ENCODE measurements at regions not wholly inside any gene's neighbourhood (a gene's known extent, or its start where the extent isn't known, plus 50 kb on each side); places are given as distances from the start of the nearest gene placed in this dataset.
"Not testable (repeated sequence)": the region's sequence is repeated elsewhere in the genome, so short reads cannot be mapped to it uniquely, and the experiment has no call there.

DNA sequence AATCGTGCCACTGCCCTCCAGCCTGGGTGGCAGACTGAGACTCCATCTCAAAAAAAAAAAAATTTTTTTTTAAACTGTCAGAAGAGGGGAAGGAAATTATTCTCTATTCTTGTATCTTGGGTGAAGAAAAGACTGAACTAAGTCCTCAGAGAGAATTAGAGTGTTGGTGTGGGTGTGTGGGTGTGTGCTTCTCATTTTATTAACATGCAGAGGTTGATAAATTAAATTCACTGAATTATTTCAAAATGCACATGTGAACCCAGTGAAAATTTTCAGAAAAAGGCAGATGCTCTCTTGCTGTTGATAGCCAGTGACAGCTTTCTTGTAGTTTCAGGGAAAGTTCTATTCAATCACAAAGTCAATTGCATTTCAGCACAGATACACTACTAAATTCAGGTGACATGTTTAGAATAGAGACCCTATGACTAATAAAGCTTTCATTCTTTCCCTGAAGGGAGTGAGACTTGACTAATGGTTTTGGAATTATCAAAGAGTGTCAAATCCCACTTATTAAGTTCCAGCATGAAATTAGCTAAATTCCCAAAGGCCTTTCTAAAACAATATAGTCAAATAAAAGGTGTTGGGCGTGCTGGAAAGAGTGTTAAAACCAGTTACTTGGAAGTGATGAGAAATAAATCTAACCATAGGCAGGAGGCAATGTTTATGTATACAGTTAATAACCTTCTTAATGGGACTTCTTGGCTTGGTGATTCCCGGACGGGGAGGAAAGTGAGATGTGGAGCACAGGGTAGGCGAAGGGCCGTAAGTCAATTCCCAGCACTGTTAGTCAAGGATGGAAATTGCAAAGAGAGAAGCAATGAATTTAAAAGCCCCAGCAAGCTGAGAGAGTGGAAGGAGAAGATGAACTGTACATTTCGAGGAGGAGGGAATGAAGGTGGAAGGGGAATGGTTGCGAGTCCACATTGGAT lies 103.2 kb upstream of the SPATA31D4 start:
- POLR2A ChIA-PET = no interaction called here
- no peak overlapping the region for H3K4me3 ChIP-seq (ENCODE audit: low read length)
- H3K36me3 Mint-ChIP-seq = no peaks in the 10 kb centered on the region
- peaks cover 0 to 3% (median 3%) of the 10 kb centered on the region in 5 donors for H3K9me3 Mint-ChIP-seq
- no peaks in the 10 kb centered on the region for H3K27me3 Mint-ChIP-seq
- H3K27ac ChIP-seq (ENCODE audit: low read depth, low read length) = no peak overlapping the region
- no peaks in the 10 kb centered on the region for H3K4me1 ChIP-seq (ENCODE audit: insufficient read depth, low read length)
- H3K27me3 ChIP-seq (ENCODE audit: insufficient read depth, low read length, poor library complexity, severe bottlenecking) = no peaks in the 10 kb centered on the region
- peaks cover 0 to 21% (median 8%) of the 10 kb centered on the region in 3 donors for H3K4me1 Mint-ChIP-seq
- CTCF ChIA-PET = no interaction called here
- no peak for DNase-seq
- H3K9me3 ChIP-seq (ENCODE audit: low read length) = no peaks in the 10 kb centered on the region
- H3K36me3 ChIP-seq (ENCODE audit: insufficient read depth, low read length) = no peaks in the 10 kb centered on the region
- H3K27ac Mint-ChIP-seq = no peak overlapping the region
- H3K4me3 Mint-ChIP-seq = no peak overlapping the region

DNA sequence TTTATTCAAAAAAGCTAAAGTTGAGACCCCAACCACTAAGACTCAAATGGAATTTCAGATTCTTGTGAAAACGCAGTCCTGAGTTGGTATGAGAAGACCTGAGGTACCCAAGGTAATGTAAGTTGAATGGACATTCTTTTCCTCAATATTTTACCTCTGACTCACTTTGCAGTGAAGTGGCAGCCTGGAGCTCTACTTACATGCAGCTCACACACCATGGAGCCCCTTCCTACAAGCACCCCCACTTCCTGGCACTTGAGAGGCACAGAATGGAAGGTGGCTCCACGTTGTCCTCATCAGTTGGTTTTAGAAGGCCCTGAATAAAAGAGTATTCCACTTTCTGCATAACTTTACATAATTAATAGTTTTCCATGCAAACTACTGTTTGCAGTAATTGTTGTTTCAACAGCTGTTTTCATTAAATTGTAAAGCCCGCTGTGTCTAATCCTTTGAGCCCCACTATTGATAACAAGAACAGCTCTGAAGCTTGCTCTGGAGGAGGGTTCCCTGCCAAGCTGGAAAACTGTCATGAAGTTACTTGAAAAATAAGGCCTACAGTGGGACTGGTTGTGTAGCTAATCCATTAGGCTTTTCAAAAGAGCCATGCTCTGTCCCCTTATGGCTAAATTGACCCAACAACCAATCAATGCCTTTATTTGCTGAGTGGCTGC lies 102.2 kb upstream of the SPATA31D4 start:
- ChIA-PET POLR2A (no interaction called here), CTCF (no interaction called here)

DNA sequence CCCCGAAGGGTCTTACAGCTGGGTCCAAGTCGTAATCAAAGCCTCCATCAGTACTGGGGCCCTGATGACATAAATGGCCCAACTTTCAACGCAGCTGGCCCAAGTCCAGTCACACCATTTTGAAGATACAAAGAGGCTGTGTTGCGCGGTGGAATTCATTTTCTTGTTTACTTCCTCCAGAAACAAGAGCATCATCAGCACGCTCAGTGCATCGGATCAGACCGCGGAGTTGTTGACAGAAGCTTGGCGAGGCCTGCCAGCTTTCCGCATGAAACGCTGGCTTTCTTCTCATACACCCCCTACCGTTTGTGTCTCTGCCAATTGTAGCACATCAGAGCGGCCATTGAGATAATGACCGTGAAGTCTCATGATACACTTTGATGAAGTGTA lies 101.7 kb upstream of the SPATA31D4 start:
- no peaks in the 10 kb centered on the region for H3K9me3 ChIP-seq (ENCODE audit: low read length)
- peaks cover 0 to 3% (median 0%) of the 10 kb centered on the region in 5 donors for H3K9me3 Mint-ChIP-seq
- H3K27me3 Mint-ChIP-seq = no peaks in the 10 kb centered on the region
- H3K27me3 ChIP-seq (ENCODE audit: insufficient read depth, low read length, poor library complexity, severe bottlenecking) = no peaks in the 10 kb centered on the region
- POLR2A ChIA-PET = no interaction called here
- peaks cover 0 to 12% (median 5%) of the 10 kb centered on the region in 3 donors for H3K4me1 Mint-ChIP-seq
- H3K27ac Mint-ChIP-seq = no peak overlapping the region
- H3K36me3 Mint-ChIP-seq = no peaks in the 10 kb centered on the region
- no peaks in the 10 kb centered on the region for H3K36me3 ChIP-seq (ENCODE audit: insufficient read depth, low read length)
- no peak overlapping the region for H3K27ac ChIP-seq (ENCODE audit: low read depth, low read length)
- CTCF ChIA-PET = no interaction called here
- no peak for DNase-seq
- H3K4me3 ChIP-seq (ENCODE audit: low read length) = no peak overlapping the region
- H3K4me1 ChIP-seq (ENCODE audit: insufficient read depth, low read length) = no peaks in the 10 kb centered on the region
- no peak overlapping the region for H3K4me3 Mint-ChIP-seq

More for the DNA sequence above, 102.2 kb upstream of the SPATA31D4 start:
- Histone ChIP-seq H3K4me3 (ENCODE audit: low read length) (no peak overlapping the region), H3K27me3 (ENCODE audit: insufficient read depth, low read length, poor library complexity, severe bottlenecking) (no peaks in the 10 kb centered on the region), H3K27ac (ENCODE audit: low read depth, low read length) (no peak overlapping the region), H3K36me3 (ENCODE audit: insufficient read depth, low read length) (no peaks in the 10 kb centered on the region), H3K4me1 (ENCODE audit: insufficient read depth, low read length) (no peaks in the 10 kb centered on the region), H3K9me3 (ENCODE audit: low read length) (no peaks in the 10 kb centered on the region)
- H3K36me3 Mint-ChIP-seq = no peaks in the 10 kb centered on the region
- DNase-seq = no peak
- H3K4me1 Mint-ChIP-seq = peaks cover 0 to 15% (median 5%) of the 10 kb centered on the region in 3 donors
- H3K4me3 Mint-ChIP-seq = no peak overlapping the region
- no peak overlapping the region for H3K27ac Mint-ChIP-seq
- peaks cover 0 to 3% (median 0%) of the 10 kb centered on the region in 5 donors for H3K9me3 Mint-ChIP-seq
- H3K27me3 Mint-ChIP-seq = no peaks in the 10 kb centered on the region

DNA sequence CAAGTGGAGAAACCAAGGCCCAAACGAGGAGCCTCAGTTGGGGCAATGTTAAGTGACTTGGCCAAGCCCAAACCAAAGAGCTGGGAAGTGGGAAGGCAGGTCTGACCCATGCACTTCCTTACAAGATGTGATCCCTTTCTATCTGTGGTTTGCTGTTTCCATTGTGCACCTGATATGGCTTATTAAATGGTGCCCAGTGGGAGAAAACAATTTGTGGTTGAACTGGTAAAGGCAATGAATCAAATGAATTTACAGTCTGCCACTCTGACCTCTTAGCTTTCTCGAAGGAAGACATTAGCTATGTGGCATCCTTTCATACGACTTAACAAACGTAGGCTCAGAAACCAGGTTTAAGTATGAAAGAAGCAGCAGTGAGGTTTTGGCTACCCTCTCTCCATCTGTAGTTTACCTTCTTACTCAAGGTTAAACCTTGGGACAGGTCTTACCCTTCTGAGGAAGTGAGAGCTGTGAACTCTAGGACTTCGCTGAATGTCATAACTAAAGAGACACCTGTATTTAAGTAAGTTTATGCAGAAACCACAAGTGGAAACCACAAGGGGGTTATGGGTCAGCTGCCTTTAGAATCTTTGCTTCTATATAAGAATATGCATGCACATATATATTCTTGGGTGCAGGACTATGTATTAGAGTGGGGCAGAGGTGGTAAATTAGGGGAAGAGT lies 100.5 kb upstream of the SPATA31D4 start:
- no peak overlapping the region for H3K4me3 ChIP-seq (ENCODE audit: low read length)
- H3K27me3 ChIP-seq (ENCODE audit: insufficient read depth, low read length, poor library complexity, severe bottlenecking) = no peaks in the 10 kb centered on the region
- no peaks in the 10 kb centered on the region for H3K27me3 Mint-ChIP-seq
- H3K4me3 Mint-ChIP-seq = peak overlapping the region in 1 of 7 donors; percentile 13
- no peak for DNase-seq
- H3K4me1 ChIP-seq (ENCODE audit: insufficient read depth, low read length) = no peaks in the 10 kb centered on the region
- ChIA-PET CTCF (no interaction called here), POLR2A (no interaction called here)
- H3K36me3 Mint-ChIP-seq = no peaks in the 10 kb centered on the region
- no peaks in the 10 kb centered on the region for H3K9me3 ChIP-seq (ENCODE audit: low read length)
- H3K27ac Mint-ChIP-seq = no peak overlapping the region
- no peaks in the 10 kb centered on the region for H3K36me3 ChIP-seq (ENCODE audit: insufficient read depth, low read length)
- H3K4me1 Mint-ChIP-seq = peaks cover 0 to 9% (median 5%) of the 10 kb centered on the region in 3 donors
- no peak overlapping the region for H3K27ac ChIP-seq (ENCODE audit: low read depth, low read length)
- H3K9me3 Mint-ChIP-seq = peaks cover 0 to 3% (median 0%) of the 10 kb centered on the region in 5 donors

DNA sequence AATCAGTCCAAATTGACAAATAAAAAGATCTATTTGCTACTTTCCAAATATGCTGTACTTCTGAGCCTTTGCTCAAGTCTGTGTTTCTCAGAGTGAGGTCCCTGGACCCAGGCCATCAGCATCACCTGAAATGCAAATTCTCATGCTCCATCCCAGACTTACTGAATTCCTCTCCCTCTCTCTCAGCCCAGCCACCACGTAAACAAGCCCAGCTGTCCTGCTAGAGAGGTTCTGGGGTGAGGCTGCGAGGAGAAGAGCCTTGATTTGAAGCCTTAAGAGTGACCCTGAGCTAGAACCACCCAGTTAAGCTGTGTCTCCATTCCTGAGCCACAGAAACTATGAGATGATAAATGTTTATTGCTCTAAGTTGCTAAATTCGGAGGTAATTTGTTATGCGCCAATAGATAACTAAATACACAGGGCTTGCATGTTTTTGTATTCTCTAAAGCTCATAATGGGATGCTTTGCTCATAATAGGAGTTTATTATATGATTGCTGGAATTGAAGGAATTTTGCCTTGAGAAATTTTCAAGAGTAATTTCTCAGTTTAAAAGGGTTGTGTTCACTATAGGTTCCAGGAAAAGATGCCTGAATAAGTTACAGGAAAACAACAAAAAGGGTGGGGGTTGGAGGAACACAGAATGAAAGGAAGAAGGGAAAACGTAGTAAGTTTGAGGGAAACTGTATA lies 98.9 kb upstream of the SPATA31D4 start:
- ChIA-PET CTCF (no interaction called here), POLR2A (no interaction called here)
- Histone ChIP-seq H3K27ac (ENCODE audit: low read depth, low read length) (no peak overlapping the region), H3K4me3 (ENCODE audit: low read length) (no peak overlapping the region), H3K4me1 (ENCODE audit: insufficient read depth, low read length) (no peaks in the 10 kb centered on the region), H3K36me3 (ENCODE audit: insufficient read depth, low read length) (no peaks in the 10 kb centered on the region), H3K9me3 (ENCODE audit: low read length) (no peaks in the 10 kb centered on the region), H3K27me3 (ENCODE audit: insufficient read depth, low read length, poor library complexity, severe bottlenecking) (no peaks in the 10 kb centered on the region)
- Mint-ChIP-seq H3K27ac (peak overlapping the region in 1 of 8 donors; percentile 91), H3K27me3 (no peaks in the 10 kb centered on the region), H3K36me3 (no peaks in the 10 kb centered on the region), H3K9me3 (peaks cover 0 to 3% (median 0%) of the 10 kb centered on the region in 5 donors), H3K4me3 (no peak overlapping the region), H3K4me1 (peaks cover 0 to 5% (median 5%) of the 10 kb centered on the region in 3 donors)
- no peak for DNase-seq

DNA sequence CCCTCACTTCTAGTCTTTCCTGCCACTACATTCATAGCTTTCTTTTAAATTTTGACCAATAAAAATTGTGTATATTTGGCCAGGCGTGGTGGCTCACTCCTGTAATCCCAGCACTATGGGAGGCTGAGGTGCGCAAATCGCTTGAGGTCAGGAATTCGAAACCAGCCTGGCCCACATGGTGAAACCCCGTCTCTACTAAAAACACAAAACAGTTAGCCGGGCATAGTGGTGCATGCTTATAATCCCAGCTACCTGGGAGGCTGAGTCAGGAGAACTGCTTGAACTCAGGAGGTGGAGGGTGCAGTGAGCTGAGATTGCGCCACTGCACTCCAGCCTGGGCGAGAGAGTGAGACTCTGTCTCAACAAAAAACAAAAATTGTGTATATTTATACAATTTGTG lies 97.8 kb upstream of the SPATA31D4 start:
- not testable (repeated sequence) for DNase-seq

DNA sequence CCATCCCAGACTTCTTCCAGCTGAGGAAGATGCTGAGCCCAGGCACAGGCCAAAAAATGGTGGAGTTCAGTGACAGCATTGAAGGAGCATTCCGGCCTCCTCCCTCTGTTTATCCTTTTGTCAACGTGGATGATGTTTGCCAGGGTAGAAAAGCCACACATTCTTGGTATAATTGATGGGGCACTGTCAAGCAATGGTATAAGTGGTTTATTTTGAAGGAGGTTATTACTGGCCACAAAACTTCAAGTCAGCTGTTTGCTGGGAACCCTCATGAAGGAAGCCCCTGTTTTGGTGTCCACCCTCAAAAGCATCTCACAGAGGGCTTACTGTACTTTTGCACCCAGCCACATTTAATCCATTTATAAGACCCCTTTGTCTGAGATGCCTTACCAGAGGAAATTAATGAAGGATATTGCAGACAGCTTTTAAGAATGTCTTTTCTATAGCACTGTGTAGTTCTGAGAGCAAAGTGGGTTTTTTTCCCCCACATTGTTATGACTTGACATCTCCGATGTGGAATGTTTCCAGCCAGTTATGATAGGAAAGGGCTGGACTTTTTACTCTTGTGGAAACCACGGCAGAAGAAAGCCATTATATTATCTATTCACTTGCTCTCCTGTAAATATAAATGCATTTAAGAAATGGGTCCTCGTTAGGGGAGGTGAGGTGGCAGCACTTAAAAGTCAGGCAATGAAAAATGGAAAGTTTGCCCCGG lies 95.5 kb upstream of the SPATA31D4 start:
- CTCF ChIA-PET = no interaction called here
- Histone ChIP-seq H3K9me3 (ENCODE audit: low read length) (no peaks in the 10 kb centered on the region), H3K36me3 (ENCODE audit: insufficient read depth, low read length) (no peaks in the 10 kb centered on the region), H3K4me3 (ENCODE audit: low read length) (no peak overlapping the region), H3K27ac (ENCODE audit: low read depth, low read length) (no peak overlapping the region), H3K27me3 (ENCODE audit: insufficient read depth, low read length, poor library complexity, severe bottlenecking) (no peaks in the 10 kb centered on the region), H3K4me1 (ENCODE audit: insufficient read depth, low read length) (no peaks in the 10 kb centered on the region)
- Mint-ChIP-seq H3K27me3 (no peaks in the 10 kb centered on the region), H3K36me3 (no peaks in the 10 kb centered on the region), H3K27ac (no peak overlapping the region), H3K4me3 (no peak overlapping the region), H3K9me3 (peaks cover 0 to 2% (median 0%) of the 10 kb centered on the region in 5 donors), H3K4me1 (peaks cover 0 to 5% (median 5%) of the 10 kb centered on the region in 3 donors)
- POLR2A ChIA-PET = no interaction called here
- no peak for DNase-seq

More for the DNA sequence above, 97.8 kb upstream of the SPATA31D4 start:
- POLR2A ChIA-PET; H3K4me1 Mint-ChIP-seq; H3K9me3 ChIP-seq (ENCODE audit: low read length); H3K27ac ChIP-seq (ENCODE audit: low read depth, low read length); H3K36me3 Mint-ChIP-seq; H3K4me1 ChIP-seq (ENCODE audit: insufficient read depth, low read length); H3K27me3 Mint-ChIP-seq; H3K9me3 Mint-ChIP-seq; H3K4me3 ChIP-seq (ENCODE audit: low read length); H3K27me3 ChIP-seq (ENCODE audit: insufficient read depth, low read length, poor library complexity, severe bottlenecking); H3K27ac Mint-ChIP-seq; H3K4me3 Mint-ChIP-seq; H3K36me3 ChIP-seq (ENCODE audit: insufficient read depth, low read length): not testable (repeated sequence)
- CTCF ChIA-PET = interaction anchor here (1.3 kb wide), 1 partner anchor 17 kb away, joined by 4 read pairs; no protein-coding TSS in a partner anchor

All from CD8-positive, alpha-beta memory T cell (primary cell).